ENCODE measurements at regions not wholly inside any gene's neighbourhood (a gene's known extent, or its start where the extent isn't known, plus 50 kb on each side); places are given as distances from the start of the nearest gene placed in this dataset.

GRCh38 chr2:173797586-173798263 is 167.4 kb downstream of the SP3 start:
- Mint-ChIP-seq H3K9me3 (ENCODE audit: unreplicated experiment) (no peaks in the 10 kb centered on the region), H3K4me3 (ENCODE audit: unreplicated experiment) (no peak overlapping the region), H3K36me3 (ENCODE audit: insufficient read depth, unreplicated experiment) (no peaks in the 10 kb centered on the region), H3K27me3 (ENCODE audit: insufficient read depth, unreplicated experiment) (peaks cover 16% of the 10 kb centered on the region), H3K27ac (ENCODE audit: low read depth, unreplicated experiment) (no peak overlapping the region), H3K4me1 (ENCODE audit: insufficient read depth, unreplicated experiment) (no peaks in the 10 kb centered on the region)
- POLR2A ChIA-PET: no interaction called here
- CTCF ChIA-PET: no interaction called here
- no TSS peak for BruUV-seq (replicated peaks)
- TF ChIP-seq, protein P1, sequence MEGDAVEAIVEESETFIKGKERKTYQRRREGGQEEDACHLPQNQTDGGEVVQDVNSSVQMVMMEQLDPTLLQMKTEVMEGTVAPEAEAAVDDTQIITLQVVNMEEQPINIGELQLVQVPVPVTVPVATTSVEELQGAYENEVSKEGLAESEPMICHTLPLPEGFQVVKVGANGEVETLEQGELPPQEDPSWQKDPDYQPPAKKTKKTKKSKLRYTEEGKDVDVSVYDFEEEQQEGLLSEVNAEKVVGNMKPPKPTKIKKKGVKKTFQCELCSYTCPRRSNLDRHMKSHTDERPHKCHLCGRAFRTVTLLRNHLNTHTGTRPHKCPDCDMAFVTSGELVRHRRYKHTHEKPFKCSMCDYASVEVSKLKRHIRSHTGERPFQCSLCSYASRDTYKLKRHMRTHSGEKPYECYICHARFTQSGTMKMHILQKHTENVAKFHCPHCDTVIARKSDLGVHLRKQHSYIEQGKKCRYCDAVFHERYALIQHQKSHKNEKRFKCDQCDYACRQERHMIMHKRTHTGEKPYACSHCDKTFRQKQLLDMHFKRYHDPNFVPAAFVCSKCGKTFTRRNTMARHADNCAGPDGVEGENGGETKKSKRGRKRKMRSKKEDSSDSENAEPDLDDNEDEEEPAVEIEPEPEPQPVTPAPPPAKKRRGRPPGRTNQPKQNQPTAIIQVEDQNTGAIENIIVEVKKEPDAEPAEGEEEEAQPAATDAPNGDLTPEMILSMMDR (IDR thresholded peaks at IDR 0.05; ENCODE audit: unreplicated experiment): no peak
- DNase-seq (ENCODE audit: unreplicated experiment): no peak
- intact Hi-C loops (cut with micrococcal nuclease): no loop called here

GRCh38 chr2:173802518-173802917 is 162.7 kb downstream of the SP3 start:
- no peaks in the 10 kb centered on the region for H3K27me3 Mint-ChIP-seq (ENCODE audit: insufficient read depth, unreplicated experiment)
- ChIA-PET POLR2A (no interaction called here), CTCF (interaction anchor here (0.6 kb wide), 1 partner anchor 352 kb away, joined by 3 read pairs; no protein-coding TSS in a partner anchor)
- no peak for DNase-seq (ENCODE audit: unreplicated experiment)
- H3K36me3 Mint-ChIP-seq (ENCODE audit: insufficient read depth, unreplicated experiment): no peaks in the 10 kb centered on the region
- no peak overlapping the region for H3K27ac Mint-ChIP-seq (ENCODE audit: low read depth, unreplicated experiment)
- no peaks in the 10 kb centered on the region for H3K9me3 Mint-ChIP-seq (ENCODE audit: unreplicated experiment)
- BruUV-seq (replicated peaks): no TSS peak
- H3K4me1 Mint-ChIP-seq (ENCODE audit: insufficient read depth, unreplicated experiment): no peaks in the 10 kb centered on the region
- TF ChIP-seq, protein P1 (IDR thresholded peaks at IDR 0.05; ENCODE audit: unreplicated experiment): no peak
- H3K4me3 Mint-ChIP-seq (ENCODE audit: unreplicated experiment): no peak overlapping the region
- intact Hi-C loops (cut with micrococcal nuclease): no loop called here

DNA sequence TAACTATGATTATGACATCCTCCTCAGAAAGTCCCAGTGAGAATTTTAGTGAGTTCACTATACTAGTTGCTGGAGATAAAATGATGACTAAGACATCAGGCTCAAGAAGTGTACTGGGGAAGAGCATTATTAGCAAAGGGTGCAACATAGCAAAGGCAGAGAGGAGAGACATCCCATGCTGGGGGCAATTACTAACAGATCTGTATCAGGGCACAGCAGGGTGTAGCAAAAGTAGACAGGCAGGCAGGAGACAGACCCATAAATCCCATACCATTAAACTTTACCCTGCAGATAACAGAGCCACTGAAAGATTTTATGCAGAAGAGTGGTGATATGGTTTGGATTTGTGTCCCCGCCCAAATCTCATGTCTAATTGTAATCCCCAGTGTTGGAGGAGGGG is 161.7 kb downstream of the SP3 start:
- POLR2A ChIA-PET: no interaction called here
- Mint-ChIP-seq H3K27ac (ENCODE audit: low read depth, unreplicated experiment) (no peak overlapping the region), H3K4me1 (ENCODE audit: insufficient read depth, unreplicated experiment) (no peaks in the 10 kb centered on the region), H3K4me3 (ENCODE audit: unreplicated experiment) (no peak overlapping the region), H3K27me3 (ENCODE audit: insufficient read depth, unreplicated experiment) (no peaks in the 10 kb centered on the region), H3K9me3 (ENCODE audit: unreplicated experiment) (no peaks in the 10 kb centered on the region), H3K36me3 (ENCODE audit: insufficient read depth, unreplicated experiment) (no peaks in the 10 kb centered on the region)
- TF ChIP-seq, protein P1 (IDR thresholded peaks at IDR 0.05; ENCODE audit: unreplicated experiment): no peak
- no TSS peak for BruUV-seq (replicated peaks)
- intact Hi-C loops (cut with micrococcal nuclease): no loop called here
- DNase-seq (ENCODE audit: unreplicated experiment): no peak
- CTCF ChIA-PET: no interaction called here

DNA sequence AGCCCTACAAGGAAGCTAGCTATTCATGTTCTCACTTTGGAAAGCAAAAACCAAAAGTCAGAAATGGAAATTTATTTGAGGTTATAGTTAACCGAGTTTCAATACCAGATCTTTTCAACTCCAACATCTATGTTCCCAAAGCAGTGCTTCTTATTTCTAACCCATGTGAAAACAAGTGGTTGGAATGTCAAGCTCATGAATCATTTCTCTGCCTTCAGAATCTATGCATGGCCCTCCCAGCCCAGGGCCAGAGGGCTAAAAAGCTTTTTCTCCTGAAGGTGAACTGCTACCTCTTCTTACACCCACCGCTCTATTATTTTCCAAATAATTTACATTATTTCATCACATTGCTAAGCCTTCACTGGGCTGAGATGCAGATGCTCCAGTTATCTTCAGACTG is 158.4 kb downstream of the SP3 start:
- no peaks in the 10 kb centered on the region for H3K9me3 Mint-ChIP-seq (ENCODE audit: unreplicated experiment)
- no peaks in the 10 kb centered on the region for H3K36me3 Mint-ChIP-seq (ENCODE audit: insufficient read depth, unreplicated experiment)
- TF ChIP-seq, protein P1 (IDR thresholded peaks at IDR 0.05; ENCODE audit: unreplicated experiment): no peak
- ChIA-PET CTCF (interaction anchor here (0.7 kb wide), 2 partner anchors 11 to 174 kb away, joined by 4 read pairs; no protein-coding TSS in a partner anchor), POLR2A (interaction anchor here (0.6 kb wide), 1 partner anchor 1339 kb away, joined by 3 read pairs; no protein-coding TSS in a partner anchor)
- no peaks in the 10 kb centered on the region for H3K27me3 Mint-ChIP-seq (ENCODE audit: insufficient read depth, unreplicated experiment)
- H3K4me3 Mint-ChIP-seq (ENCODE audit: unreplicated experiment): no peak overlapping the region
- intact Hi-C loops (cut with micrococcal nuclease): no loop called here
- DNase-seq (ENCODE audit: unreplicated experiment): no peak
- no peak overlapping the region for H3K27ac Mint-ChIP-seq (ENCODE audit: low read depth, unreplicated experiment)
- no TSS peak for BruUV-seq (replicated peaks)
- H3K4me1 Mint-ChIP-seq (ENCODE audit: insufficient read depth, unreplicated experiment): no peaks in the 10 kb centered on the region
